ENCODE measurements at regions not wholly inside any gene's neighbourhood (a gene's known extent, or its start where the extent isn't known, plus 50 kb on each side); places are given as distances from the start of the nearest gene placed in this dataset.

- TF ChIP-seq POLR2A (IDR thresholded peaks at IDR 0.05): no peak
- TF ChIP-seq CTCF (IDR thresholded peaks at IDR 0.05): no peak
- no peak for TF ChIP-seq POLR2AphosphoS5 (IDR thresholded peaks at IDR 0.05)
Observed at GRCh38 chr10:1851762-1852161, 114.4 kb upstream of the ADARB2 start.

Measured in sigmoid colon (tissue), 4 donors.